ENCODE measurements at regions not wholly inside any gene's neighbourhood (a gene's known extent, or its start where the extent isn't known, plus 50 kb on each side); places are given as distances from the start of the nearest gene placed in this dataset.

DNA sequence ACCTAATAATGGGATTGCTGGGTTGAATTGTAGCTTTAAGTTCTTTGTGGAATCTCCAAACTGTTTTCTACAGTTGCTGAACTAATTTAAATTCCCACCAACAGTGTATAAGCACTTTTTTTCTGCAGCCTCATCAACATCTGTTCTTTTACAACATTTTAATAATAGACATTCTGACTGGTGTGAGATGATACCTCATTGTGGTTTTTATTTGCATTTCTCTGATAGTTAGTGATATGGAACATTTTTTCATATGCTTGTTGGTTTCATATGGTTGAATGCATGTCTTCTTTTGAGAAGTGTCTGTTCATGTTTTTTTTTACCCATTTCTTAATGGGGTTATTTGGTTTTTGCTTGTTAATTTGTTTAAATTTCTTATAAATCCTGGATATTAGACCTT, 1718.9 kb downstream of the C4orf33 start:
- H3K4me1 ChIP-seq: no peaks in the 10 kb centered on the region
- no peaks in the 10 kb centered on the region for H3K9me3 ChIP-seq
- no peak overlapping the region for H3K4me3 ChIP-seq
- no peak overlapping the region for H3K27ac ChIP-seq
- ChIA-PET POLR2A (no interaction called here), CTCF (no interaction called here)
- FAIRE-seq (no peak), ATAC-seq (no peak), DNase-seq (ENCODE audit: low read depth in 1 of 2, low spot score in 1 of 2) (no peak)
- no peak overlapping the region for H3K4me2 ChIP-seq
- no peak for TF ChIP-seq KDM1A (IDR thresholded peaks at IDR 0.05; ENCODE audit: low read depth)
- TF ChIP-seq MAZ (IDR thresholded peaks at IDR 0.05; ENCODE audit: borderline replicate concordance, low read depth, low read length): no peak
- no peak for TF ChIP-seq HDAC2 (IDR thresholded peaks at IDR 0.05)
- no peak for TF ChIP-seq SMC3 (IDR thresholded peaks at IDR 0.05)
- TF ChIP-seq CHD2 (IDR thresholded peaks at IDR 0.05; ENCODE audit: low read length, partially characterized antibody): no peak
- no peak for TF ChIP-seq PBX3 (IDR thresholded peaks at IDR 0.05)
- no peak for TF ChIP-seq CHD4 (IDR thresholded peaks at IDR 0.05; ENCODE audit: borderline replicate concordance)
- no peak for TF ChIP-seq REST (IDR thresholded peaks at IDR 0.05)
- no peak for TF ChIP-seq EP300 (IDR thresholded peaks at IDR 0.05)
- TF ChIP-seq RARB (CRISPR knock-in tag; IDR thresholded peaks at IDR 0.05): no peak
- no peak for TF ChIP-seq EHF (CRISPR knock-in tag; IDR thresholded peaks at IDR 0.05)
- no peak for TF ChIP-seq NFE2L2 (conservative IDR thresholded peaks at IDR 0.05; ENCODE audit: low read length)
- no peak for TF ChIP-seq FOSL2 (IDR thresholded peaks at IDR 0.05)
- TF ChIP-seq FOSL2 (CRISPR knock-in tag; IDR thresholded peaks at IDR 0.05): no peak
- no peak for TF ChIP-seq POLR2A (IDR thresholded peaks at IDR 0.05; ENCODE audit: low read length)
- TF ChIP-seq HEYL (CRISPR knock-in tag; IDR thresholded peaks at IDR 0.05): no peak
- TF ChIP-seq HOXB13 (CRISPR knock-in tag; IDR thresholded peaks at IDR 0.05; ENCODE audit: low read depth): no peak
- no peak for TF ChIP-seq JUNB (IDR thresholded peaks at IDR 0.05)
- no peak for TF ChIP-seq USF2 (IDR thresholded peaks at IDR 0.05)
- TF ChIP-seq MYC (IDR thresholded peaks at IDR 0.05; ENCODE audit: borderline replicate concordance, low read length): no peak

- WGBS (ENCODE audit: missing lambda C conversion rate): 7% methylated on average over 1 of the region's 1 CpG
- CTCF ChIA-PET: no interaction called here
- no peak overlapping the region for H3K4me2 ChIP-seq
- TF ChIP-seq ELK1 (IDR thresholded peaks at IDR 0.05; ENCODE audit: low read depth, low read length): no peak
- no peak for TF ChIP-seq HOXA7 (CRISPR knock-in tag; IDR thresholded peaks at IDR 0.05)
- no peak for TF ChIP-seq MAX (IDR thresholded peaks at IDR 0.05)
- TF ChIP-seq BHLHE40 (IDR thresholded peaks at IDR 0.05; ENCODE audit: low read depth, low read length): no peak
- no peak for TF ChIP-seq ESRRA (IDR thresholded peaks at IDR 0.05; ENCODE audit: borderline replicate concordance, low read length)
- no peak for TF ChIP-seq POLR2AphosphoS2 (conservative IDR thresholded peaks at IDR 0.05; ENCODE audit: low read length)
- no peak for TF ChIP-seq RNF2 (IDR thresholded peaks at IDR 0.05; ENCODE audit: borderline replicate concordance, low read depth)
- no peak for TF ChIP-seq USF2 (IDR thresholded peaks at IDR 0.05)
- no peak for TF ChIP-seq TFCP2L1 (CRISPR knock-in tag; IDR thresholded peaks at IDR 0.05)
- TF ChIP-seq SREBF2 (IDR thresholded peaks at IDR 0.05): no peak
- no peak for TF ChIP-seq CBX8 (IDR thresholded peaks at IDR 0.05)
- no peak for TF ChIP-seq MAFK (IDR thresholded peaks at IDR 0.05; ENCODE audit: partially characterized antibody)
- no peak for TF ChIP-seq EHMT2 (IDR thresholded peaks at IDR 0.05; ENCODE audit: low read depth)
- no peak for TF ChIP-seq KDM5A (IDR thresholded peaks at IDR 0.05)
- no peak for TF ChIP-seq HDAC2 (IDR thresholded peaks at IDR 0.05)
- no peak for TF ChIP-seq ZFP36 (IDR thresholded peaks at IDR 0.05; ENCODE audit: borderline replicate concordance, partially characterized antibody)
- TF ChIP-seq NPAS2 (CRISPR knock-in tag; IDR thresholded peaks at IDR 0.05; ENCODE audit: borderline replicate concordance): no peak
- TF ChIP-seq CBX2 (IDR thresholded peaks at IDR 0.05; ENCODE audit: borderline replicate concordance, low read depth): no peak
- no peak for TF ChIP-seq FOXS1 (CRISPR knock-in tag; IDR thresholded peaks at IDR 0.05)
Measured at GRCh38 chr4:130820448-130820847, 1724.5 kb downstream of the C4orf33 start.

More at GRCh38 chr4:130820448-130820847, 1724.5 kb downstream of the C4orf33 start:
- H3K27ac ChIP-seq: no peak overlapping the region
- ATAC-seq (no peak), FAIRE-seq (no peak), DNase-seq (ENCODE audit: low read depth in 1 of 2, low spot score in 1 of 2) (no peak)
- H3K4me3 ChIP-seq: no peak overlapping the region
- POLR2A ChIA-PET: no interaction called here
- no peaks in the 10 kb centered on the region for H3K9me3 ChIP-seq
- H3K4me1 ChIP-seq: no peaks in the 10 kb centered on the region

Measured in A549 (cell line).